Breast epithelium (tissue), 3 donors: ENCODE measurements at regions not wholly inside any gene's neighbourhood (a gene's known extent, or its start where the extent isn't known, plus 50 kb on each side); places are given as distances from the start of the nearest gene placed in this dataset.

Source experiments
- POLR2A ChIP-seq: fragments of 450-650 bp; IDR thresholded peaks from one replicate; pipeline ENCODE4 v1.6.1; 2016; ENCODE audit warnings: antibody characterized with exemption, mild to moderate bottlenecking, moderate library complexity
- POLR2AphosphoS5 ChIP-seq, 3 donors: sonication (generic); formaldehyde crosslinking; IDR thresholded peaks; one replicate each; pipeline ENCODE4 v1.6.1; 2017; ENCODE audit warnings: antibody characterized with exemption in 3 of 3
- TF ChIP-seq, protein P1 (sequence below), 3 donors: fragments of 450-650 bp; IDR thresholded peaks; one replicate each; pipeline ENCODE4 v1.5.1; 2016 to 2017; ENCODE audit warnings: antibody characterized with exemption in 3 of 3, mild to moderate bottlenecking in 3 of 3, moderate library complexity in 3 of 3

DNA sequence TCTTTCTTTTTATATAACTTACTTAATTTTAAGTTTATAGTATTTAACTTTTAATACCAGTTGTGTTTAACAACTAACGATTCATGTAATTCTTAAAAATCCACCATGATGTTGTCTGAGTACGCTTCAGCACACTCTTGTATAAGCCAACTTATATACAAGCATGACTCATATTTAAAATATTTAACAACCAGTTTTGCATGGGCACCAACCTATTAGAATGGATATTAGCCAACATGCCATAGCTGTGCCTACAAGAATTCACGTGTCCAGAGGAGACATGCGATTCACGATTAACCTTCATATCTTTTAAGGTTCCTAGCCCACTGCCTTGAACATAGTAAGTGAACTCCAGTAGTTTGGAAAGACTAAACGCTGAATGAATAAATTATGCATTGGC lies 1023.2 kb downstream of the TBL1XR1 start:
- TF ChIP-seq POLR2AphosphoS5 (IDR thresholded peaks at IDR 0.05), result no peak
- no peak for TF ChIP-seq POLR2A
- TF ChIP-seq, protein P1, sequence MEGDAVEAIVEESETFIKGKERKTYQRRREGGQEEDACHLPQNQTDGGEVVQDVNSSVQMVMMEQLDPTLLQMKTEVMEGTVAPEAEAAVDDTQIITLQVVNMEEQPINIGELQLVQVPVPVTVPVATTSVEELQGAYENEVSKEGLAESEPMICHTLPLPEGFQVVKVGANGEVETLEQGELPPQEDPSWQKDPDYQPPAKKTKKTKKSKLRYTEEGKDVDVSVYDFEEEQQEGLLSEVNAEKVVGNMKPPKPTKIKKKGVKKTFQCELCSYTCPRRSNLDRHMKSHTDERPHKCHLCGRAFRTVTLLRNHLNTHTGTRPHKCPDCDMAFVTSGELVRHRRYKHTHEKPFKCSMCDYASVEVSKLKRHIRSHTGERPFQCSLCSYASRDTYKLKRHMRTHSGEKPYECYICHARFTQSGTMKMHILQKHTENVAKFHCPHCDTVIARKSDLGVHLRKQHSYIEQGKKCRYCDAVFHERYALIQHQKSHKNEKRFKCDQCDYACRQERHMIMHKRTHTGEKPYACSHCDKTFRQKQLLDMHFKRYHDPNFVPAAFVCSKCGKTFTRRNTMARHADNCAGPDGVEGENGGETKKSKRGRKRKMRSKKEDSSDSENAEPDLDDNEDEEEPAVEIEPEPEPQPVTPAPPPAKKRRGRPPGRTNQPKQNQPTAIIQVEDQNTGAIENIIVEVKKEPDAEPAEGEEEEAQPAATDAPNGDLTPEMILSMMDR (IDR thresholded peaks at IDR 0.05), result no peak
